ENCODE measurements at regions not wholly inside any gene's neighbourhood (a gene's known extent, or its start where the extent isn't known, plus 50 kb on each side); places are given as distances from the start of the nearest gene placed in this dataset.

DNA sequence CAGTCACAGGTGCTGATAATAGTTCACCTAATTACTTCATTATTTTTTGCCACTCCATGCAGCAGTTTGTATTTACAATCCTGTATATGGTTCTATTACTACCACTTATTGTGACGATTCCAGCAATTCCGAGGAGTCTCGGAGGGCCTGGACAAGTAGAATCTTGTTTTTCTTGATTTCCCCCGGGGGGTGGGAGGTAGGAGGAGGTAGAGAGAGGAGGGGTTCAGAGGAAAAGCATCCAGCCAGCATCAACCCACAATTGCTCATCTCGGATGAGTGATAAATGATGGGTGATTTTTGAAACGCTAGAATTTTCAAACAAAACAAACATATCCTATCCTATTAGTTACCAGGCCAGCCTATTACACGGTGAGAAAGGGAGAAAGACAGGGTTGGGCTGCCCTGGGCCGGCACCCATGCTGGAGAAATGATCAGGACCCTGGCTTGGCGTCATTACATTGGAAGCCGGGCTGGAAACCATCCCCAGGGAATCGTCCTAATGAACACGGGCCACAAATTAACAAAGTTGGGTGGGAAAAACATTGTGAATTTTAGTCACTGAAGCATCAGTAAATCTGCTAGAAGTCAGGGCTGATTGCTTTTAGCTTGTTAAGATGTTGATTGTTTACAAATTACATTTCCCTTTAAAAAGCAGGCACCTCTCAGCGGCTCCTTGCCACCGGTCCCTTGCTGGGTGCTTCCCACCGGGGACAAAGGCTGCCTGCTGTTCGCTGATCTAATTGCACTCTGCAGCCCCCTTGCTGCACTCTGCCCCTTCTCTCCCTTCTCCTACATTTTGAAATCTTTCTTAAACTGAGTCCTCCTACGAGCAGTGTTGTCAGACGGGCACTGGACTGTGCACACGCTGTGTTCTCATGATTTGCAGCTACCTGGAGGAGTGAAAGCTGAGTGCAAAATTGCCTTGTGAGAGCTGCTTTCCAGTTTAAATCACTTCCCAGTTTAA, 95.5 kb downstream of the FAM204A start:
- Histone ChIP-seq H3K4me1 (no peaks in the 10 kb centered on the region), H3K27ac (no peak overlapping the region), H3K27me3 (no peaks in the 10 kb centered on the region), H3K9me3 (no peaks in the 10 kb centered on the region), H3K4me3 (no peak overlapping the region), H3K9ac (ENCODE audit: low read depth in 2 of 2, low read length in 2 of 2) (no peak overlapping the region), H3K36me3 (no peaks in the 10 kb centered on the region)
- intact Hi-C loops (cut with DNase I), result no loop called here
- TF ChIP-seq, protein P1, sequence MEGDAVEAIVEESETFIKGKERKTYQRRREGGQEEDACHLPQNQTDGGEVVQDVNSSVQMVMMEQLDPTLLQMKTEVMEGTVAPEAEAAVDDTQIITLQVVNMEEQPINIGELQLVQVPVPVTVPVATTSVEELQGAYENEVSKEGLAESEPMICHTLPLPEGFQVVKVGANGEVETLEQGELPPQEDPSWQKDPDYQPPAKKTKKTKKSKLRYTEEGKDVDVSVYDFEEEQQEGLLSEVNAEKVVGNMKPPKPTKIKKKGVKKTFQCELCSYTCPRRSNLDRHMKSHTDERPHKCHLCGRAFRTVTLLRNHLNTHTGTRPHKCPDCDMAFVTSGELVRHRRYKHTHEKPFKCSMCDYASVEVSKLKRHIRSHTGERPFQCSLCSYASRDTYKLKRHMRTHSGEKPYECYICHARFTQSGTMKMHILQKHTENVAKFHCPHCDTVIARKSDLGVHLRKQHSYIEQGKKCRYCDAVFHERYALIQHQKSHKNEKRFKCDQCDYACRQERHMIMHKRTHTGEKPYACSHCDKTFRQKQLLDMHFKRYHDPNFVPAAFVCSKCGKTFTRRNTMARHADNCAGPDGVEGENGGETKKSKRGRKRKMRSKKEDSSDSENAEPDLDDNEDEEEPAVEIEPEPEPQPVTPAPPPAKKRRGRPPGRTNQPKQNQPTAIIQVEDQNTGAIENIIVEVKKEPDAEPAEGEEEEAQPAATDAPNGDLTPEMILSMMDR (IDR thresholded peaks at IDR 0.05), result no peak
- no peak for DNase-seq

DNA sequence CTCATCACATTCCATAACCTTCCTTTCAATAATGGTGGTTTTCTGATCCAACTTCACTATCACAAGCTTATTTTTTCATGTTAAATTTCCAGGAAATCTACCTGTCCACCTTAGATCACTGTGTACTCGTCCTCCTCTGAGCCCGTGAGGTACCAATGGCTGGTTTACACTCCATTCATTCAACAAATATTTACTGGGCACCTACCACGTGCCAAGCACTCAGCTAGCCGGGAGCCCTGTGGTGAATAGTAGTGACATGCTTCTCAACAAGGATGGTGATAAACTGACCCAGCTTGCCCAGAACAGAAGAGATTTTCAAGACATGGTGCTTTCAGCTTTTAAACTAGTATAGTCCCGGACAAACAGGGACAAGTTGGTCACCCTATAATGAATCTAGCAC, 98.2 kb downstream of the FAM204A start:
- H3K27me3 ChIP-seq, result peaks cover 3% of the 10 kb centered on the region

DNA sequence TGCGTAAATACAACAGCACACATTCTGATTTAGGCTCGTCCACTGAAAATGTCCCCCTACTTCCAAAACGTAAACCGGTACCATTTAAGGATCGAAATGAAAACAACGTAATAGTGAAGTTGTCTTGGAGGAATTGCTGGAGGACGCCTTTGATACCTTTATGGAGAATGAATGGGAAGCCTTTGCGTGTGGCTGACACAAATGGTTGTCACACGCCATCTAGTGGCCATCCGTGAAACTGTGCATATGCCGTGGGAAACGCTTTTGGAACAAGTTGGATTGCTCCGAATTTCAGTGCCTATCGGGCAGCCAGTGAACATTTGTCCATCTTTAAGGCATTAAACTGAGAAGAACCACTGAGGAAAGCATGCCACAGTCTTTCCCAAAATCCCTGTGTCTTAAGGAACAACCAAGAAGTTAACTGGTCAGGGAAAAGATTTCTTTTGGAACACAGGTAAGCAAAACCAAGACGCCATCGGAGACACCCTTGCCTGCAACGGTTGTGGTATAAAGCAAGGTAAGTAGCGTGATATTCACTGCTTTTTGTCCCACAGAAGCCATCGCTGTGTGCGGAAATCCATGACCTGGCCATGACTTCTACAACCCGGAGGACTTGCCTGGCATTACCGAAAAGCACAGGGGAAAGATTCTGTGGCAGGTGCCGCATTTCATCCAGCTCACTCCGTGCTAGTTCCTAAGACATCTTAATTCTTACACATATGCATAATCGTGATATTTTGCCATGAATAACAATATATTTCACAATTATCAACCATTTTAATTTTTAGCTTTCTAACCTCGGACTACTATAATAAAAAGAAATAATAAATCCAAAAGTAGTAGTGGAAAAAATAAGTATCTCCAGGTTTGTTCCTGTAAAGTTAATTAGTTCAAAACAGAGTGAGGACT, 100.6 kb downstream of the FAM204A start:
- Histone ChIP-seq H3K9ac (ENCODE audit: low read depth in 2 of 2, low read length in 2 of 2) (no peak overlapping the region), H3K36me3 (no peaks in the 10 kb centered on the region), H3K27ac (no peak overlapping the region), H3K4me3 (no peak overlapping the region), H3K27me3 (peaks cover 3% of the 10 kb centered on the region), H3K4me1 (no peaks in the 10 kb centered on the region), H3K9me3 (no peaks in the 10 kb centered on the region)
- TF ChIP-seq, protein P1 (IDR thresholded peaks at IDR 0.05), result peak; percentile 90
- intact Hi-C loops (cut with DNase I), result loop anchor here (2.0 to 5.0 kb wide), 3 partner anchors 379 to 745 kb away; no protein-coding TSS in a partner anchor
- peak; percentile 82 for DNase-seq

More for the DNA sequence above, 98.2 kb downstream of the FAM204A start:
- no peaks in the 10 kb centered on the region for H3K4me1 ChIP-seq
- no peak overlapping the region for H3K9ac ChIP-seq (ENCODE audit: low read depth in 2 of 2, low read length in 2 of 2)
- H3K36me3 ChIP-seq, result no peaks in the 10 kb centered on the region
- intact Hi-C loops (cut with DNase I), result loop anchor here (5.0 kb wide), 2 partner anchors 382 to 707 kb away; no protein-coding TSS in a partner anchor
- DNase-seq, result no peak
- no peaks in the 10 kb centered on the region for H3K9me3 ChIP-seq
- TF ChIP-seq, protein P1 (IDR thresholded peaks at IDR 0.05), result no peak
- H3K4me3 ChIP-seq, result no peak overlapping the region
- no peak overlapping the region for H3K27ac ChIP-seq

DNA sequence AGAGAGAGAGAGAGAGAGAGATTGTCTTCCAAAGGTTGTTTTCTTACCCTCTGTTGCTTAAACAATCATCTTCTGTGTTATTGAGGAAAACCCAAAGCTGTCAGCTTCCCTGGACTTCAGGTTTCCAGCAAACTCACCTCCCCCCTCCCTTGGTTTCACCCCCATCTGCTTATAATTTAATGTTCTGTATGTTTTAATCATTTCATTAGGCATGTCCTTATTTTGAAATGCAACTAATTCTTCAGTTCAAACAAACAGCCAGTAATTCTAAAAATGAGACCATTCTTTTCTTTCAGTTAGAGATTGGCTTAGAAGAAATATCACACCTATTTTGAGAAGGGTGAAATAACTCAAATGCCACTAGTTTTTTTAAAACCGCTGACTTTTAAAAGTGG, 102.9 kb downstream of the FAM204A start:
- intact Hi-C loops (cut with DNase I), result no loop called here

More for the DNA sequence above, 102.9 kb downstream of the FAM204A start:
- H3K4me3 ChIP-seq, result no peak overlapping the region
- DNase-seq, result no peak
- H3K9ac ChIP-seq (ENCODE audit: low read depth in 2 of 2, low read length in 2 of 2), result no peak overlapping the region
- H3K36me3 ChIP-seq, result no peaks in the 10 kb centered on the region
- TF ChIP-seq, protein P1 (IDR thresholded peaks at IDR 0.05), result no peak
- H3K4me1 ChIP-seq, result no peaks in the 10 kb centered on the region
- H3K27ac ChIP-seq, result no peak overlapping the region
- H3K9me3 ChIP-seq, result no peaks in the 10 kb centered on the region
- H3K27me3 ChIP-seq, result peaks cover 3% of the 10 kb centered on the region

Data from colonic mucosa (tissue), 4 donors.